ENCODE measurements at regions not wholly inside any gene's neighbourhood (a gene's known extent, or its start where the extent isn't known, plus 50 kb on each side); places are given as distances from the start of the nearest gene placed in this dataset.

- no peak for DNase-seq
These were observed 116.5 kb upstream of the SERTAD2 start for GRCh38 chr2:64770137-64770780.

GRCh38 chr2:64770781-64771334, 117.1 kb upstream of the SERTAD2 start:
- no peak for DNase-seq

- DNase-seq = no peak
These were observed 118.0 kb upstream of the SERTAD2 start for GRCh38 chr2:64771737-64772136.

DNA sequence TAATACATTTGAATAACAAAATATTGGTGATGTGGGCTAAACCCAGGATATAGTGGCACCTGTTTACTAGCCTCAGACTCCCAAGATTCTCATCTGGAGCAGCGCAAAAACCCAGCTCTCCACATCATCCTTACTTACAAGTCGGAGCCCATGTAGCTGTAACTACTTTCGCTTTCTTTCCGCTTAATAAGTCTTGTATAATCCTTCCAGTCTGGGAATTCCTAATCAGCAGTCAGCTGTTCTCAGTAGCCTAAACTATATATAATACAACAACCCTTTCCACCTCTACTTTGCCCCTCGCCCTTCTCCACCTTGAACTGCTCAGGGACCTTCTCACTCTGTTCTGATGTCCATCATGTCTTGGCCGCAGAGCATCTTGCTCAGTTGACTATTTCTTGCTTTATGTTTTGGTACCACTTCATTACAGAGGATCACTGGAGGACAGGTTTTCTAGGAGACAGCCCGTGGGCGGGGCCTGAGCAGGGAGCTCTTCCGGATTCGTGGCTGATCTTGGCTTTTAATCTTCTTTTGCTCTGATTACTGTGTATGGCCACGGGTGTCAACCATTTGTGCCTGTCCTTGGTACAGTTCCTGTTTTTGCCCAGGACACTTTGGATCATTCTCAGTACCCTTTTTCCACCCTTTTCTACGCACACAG, 119.9 kb upstream of the SERTAD2 start:
- DNase-seq = no peak

GRCh38 chr2:64777841-64778240, 124.1 kb upstream of the SERTAD2 start:
- DNase-seq = no peak

DNA sequence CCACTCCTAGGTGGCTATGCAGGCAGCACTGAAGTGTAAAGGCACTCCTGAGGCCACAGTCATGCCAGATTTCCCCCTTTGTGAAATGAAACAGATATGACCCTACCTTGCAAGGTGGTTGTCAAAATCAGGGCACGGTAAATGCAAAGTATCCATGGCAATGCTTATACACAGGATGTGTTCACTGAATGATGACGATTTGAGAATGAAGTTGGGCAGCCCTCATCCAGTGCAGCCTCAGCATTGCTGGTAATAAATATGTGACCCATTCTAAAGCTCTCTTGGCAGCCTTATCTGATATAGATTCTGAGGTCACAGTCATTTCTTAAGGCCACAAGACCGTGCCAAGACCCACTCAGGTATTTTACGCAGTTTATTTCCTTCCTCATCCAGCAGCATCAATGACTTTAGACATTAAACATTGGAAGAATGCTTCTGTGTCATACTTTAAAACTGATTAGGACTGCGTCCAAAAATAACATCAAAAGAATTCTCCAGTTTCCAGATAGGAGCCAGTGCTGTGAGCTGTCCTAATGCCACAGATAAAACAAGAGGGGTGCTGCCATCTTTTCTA, 125.5 kb upstream of the SERTAD2 start:
- no peak for DNase-seq

GRCh38 chr2:64780041-64780440, 126.3 kb upstream of the SERTAD2 start:
- DNase-seq = no peak

GRCh38 chr2:64781711-64782390, 128.1 kb upstream of the SERTAD2 start:
- DNase-seq = no peak

DNA sequence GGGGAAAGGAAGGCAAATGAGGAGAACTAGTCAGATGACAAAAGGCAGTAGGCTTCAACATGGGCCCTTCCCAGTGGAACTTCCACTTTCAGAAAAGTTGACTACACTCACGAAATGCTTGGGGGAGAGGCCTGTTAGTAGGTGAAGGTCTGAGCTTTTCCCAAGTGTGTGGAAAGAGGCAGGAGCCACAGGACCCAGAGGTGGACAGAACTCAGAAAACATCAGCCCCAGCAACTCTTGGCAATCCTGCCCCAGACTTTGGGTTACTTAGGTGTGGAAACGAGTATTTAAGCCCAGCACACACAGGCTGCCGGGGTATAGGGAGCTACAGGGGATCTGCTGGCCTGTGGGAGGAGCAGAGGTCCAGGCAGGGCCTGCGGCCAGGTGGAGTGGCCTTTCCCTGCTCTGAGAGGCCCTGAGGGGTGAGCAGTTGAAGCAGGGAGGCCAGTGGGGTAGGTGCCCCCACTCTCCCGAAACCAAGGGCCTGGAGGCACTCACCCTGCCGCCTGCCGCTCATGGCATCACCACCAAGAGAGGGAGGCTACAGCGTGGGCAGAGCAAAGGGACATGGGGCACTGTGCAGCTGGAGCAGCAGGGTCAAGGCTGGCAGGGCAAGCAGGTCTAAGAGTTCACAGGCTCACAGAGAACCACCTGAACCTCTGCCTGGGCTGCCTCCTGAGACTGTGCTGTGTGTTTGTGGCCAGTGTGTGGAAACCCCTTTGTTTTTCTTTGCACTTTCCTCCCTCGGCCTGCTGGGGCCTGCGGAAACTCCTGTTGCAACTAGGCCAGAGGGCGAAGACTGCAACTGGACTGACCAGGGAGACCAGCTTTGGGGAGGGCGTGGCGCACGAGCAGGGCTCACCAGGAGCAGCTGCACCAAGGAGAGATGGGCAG, 130.7 kb upstream of the SERTAD2 start:
- DNase-seq = no peak

GRCh38 chr2:64785245-64785644, 131.5 kb upstream of the SERTAD2 start:
- DNase-seq = no peak

DNA sequence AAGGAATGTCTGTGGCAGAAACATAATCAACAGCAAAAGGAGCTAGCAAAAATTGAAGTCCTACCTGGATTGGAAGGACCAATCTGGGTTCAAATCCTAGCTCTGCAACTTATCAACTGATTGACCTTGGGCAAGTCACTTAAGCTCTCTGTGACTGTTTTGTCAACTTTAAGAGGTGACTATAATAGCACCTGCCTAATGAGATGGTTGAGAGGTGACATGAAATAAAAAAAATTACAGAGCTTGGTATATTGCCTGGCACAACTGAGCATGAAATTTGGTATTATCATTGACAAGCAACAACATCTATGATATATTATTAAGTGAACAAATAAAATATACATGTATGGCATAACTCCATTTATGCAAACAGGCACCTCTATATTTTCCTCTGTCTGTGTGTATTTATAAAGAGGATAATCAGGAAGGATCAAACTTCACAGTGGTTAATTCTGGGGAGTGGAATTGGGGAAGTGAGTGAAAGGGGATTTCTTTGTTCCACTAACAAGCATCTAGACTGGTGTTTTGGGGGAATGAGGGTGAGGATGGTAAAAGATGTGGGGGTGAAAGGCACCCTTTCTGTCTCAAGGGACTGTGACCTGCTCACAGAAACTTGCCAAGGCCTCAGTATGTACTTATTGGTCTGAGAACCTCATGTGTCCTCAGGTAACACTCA, 132.8 kb upstream of the SERTAD2 start:
- no peak for DNase-seq

DNA sequence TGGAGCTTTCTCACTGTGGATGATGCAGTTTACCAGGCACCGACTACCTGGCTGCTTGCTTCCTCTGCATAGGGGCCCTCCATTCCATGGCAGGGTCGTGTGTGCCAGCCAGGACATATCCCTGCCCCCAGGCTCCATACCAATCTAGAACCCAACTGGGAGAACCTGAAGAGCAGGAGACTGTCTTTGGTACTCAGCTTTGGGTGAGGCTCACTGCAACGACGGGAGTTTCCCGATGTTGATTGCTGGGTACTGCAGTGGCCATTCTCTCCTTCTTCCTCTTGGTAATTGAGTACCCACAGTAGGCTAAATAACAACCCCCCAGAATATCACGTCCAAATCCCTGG, 133.3 kb upstream of the SERTAD2 start:
- no peak for DNase-seq

GRCh38 chr2:64787698-64788097, 134.0 kb upstream of the SERTAD2 start:
- no peak for DNase-seq

- DNase-seq = no peak
These were observed 136.0 kb upstream of the SERTAD2 start for GRCh38 chr2:64789466-64790320.

DNA sequence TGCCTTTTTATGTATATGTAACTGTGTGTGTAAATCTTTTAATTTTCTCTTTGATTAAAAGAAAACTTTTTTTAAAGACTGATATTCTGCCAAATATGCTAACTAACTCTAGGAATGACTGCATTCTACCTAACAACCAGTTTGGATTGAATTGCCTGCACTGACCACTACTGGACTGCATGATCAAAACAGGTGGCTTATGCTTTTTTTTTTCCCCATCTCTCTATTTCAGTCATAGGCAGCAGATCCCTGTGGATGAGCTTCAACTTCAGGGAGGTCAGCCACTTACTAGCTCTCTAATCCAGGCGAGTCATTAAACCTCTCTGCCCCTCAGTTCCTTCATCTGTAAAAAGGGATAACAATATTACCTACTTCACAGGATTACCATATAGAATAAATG, 138.6 kb upstream of the SERTAD2 start:
- DNase-seq = no peak

DNA sequence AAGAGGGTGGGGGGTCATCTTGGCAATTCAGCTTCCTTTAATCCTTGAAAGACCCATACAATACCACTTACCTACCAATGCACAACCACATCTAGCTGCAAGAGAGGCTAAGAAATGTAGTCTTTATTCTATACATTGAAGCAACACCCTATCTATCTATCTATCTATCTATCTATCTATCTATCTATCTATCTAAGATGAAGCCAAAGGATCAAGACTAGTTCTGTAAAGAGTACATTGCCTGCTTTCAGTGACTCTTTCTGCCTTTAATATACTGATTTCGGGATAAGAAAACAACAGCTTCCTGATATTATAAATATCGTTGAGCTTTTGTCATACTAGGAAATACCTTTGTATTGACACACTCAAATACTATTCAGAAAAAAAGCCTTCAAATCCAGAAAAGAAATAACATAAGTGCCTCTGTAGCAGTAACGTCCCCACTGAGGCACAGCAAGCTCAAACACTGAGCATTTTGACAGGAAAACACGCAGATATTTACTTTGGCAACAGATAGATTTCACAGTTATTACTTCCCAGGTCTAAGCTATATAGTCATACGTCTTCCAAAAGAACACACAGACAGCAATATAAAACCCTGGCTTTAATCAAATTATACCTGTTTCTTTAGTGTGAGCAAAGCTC, 139.4 kb upstream of the SERTAD2 start:
- DNase-seq = no peak

DNA sequence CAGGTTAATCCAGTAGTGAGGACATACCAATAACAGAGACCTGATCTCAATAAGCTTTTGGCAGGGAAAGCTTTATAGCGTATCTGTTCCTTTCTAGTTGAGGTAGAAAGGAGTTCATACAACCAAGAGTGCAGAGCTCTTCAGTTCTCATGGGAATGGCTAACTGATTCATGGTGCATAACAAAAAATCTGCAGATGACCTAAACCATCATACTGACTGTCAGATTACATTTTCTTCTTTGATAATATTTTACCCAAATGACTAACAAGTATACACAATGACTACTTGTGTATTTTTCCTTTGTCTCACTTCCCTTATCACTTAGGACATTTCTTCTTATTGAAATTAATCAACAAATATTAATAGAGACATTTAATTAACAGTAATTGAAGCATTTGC, 140.0 kb upstream of the SERTAD2 start:
- DNase-seq = no peak

DNA sequence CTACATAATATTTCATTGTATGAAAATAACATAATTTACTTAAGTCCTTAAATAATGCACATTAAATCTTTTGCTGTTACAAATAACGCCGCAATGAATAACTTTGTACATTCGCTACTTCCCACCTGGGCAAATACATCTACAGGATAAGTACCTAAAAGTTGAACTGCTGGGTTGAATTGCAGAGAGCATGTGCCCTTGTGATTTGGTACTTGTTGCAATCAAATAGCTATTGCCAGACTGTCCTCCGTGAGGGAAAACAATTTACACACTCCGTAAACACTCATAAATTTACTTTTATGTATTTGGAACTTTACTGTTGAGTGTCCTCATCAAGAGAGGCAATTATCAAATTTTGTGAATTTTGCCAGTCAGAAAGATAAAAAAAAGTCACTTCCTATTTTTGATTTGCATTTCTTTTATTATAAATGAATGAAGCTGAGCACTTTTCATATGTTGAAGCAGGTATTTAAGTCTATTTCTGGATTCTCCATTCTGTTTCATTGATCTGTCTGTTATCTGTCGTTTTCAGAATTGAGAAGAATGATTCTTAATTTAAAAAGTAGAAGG, 140.8 kb upstream of the SERTAD2 start:
- DNase-seq = no peak

GRCh38 chr2:64795024-64795592, 141.4 kb upstream of the SERTAD2 start:
- DNase-seq = no peak

GRCh38 chr2:64796926-64797325, 143.2 kb upstream of the SERTAD2 start:
- DNase-seq = no peak
